ENCODE measurements at regions not wholly inside any gene's neighbourhood (a gene's known extent, or its start where the extent isn't known, plus 50 kb on each side); places are given as distances from the start of the nearest gene placed in this dataset.

- no peak for TF ChIP-seq KIAA2018 (CRISPR knock-in tag; IDR thresholded peaks at IDR 0.05; ENCODE audit: borderline replicate concordance)
- no peak for TF ChIP-seq PRPF4 (IDR thresholded peaks at IDR 0.05; ENCODE audit: low read depth, low read length, poor library complexity, severe bottlenecking)
- TF ChIP-seq SNAPC2 (CRISPR knock-in tag; IDR thresholded peaks at IDR 0.05) = no peak
- TF ChIP-seq ZFP90 (CRISPR knock-in tag; IDR thresholded peaks at IDR 0.05; ENCODE audit: borderline replicate concordance) = no peak
- TF ChIP-seq, protein P1, sequence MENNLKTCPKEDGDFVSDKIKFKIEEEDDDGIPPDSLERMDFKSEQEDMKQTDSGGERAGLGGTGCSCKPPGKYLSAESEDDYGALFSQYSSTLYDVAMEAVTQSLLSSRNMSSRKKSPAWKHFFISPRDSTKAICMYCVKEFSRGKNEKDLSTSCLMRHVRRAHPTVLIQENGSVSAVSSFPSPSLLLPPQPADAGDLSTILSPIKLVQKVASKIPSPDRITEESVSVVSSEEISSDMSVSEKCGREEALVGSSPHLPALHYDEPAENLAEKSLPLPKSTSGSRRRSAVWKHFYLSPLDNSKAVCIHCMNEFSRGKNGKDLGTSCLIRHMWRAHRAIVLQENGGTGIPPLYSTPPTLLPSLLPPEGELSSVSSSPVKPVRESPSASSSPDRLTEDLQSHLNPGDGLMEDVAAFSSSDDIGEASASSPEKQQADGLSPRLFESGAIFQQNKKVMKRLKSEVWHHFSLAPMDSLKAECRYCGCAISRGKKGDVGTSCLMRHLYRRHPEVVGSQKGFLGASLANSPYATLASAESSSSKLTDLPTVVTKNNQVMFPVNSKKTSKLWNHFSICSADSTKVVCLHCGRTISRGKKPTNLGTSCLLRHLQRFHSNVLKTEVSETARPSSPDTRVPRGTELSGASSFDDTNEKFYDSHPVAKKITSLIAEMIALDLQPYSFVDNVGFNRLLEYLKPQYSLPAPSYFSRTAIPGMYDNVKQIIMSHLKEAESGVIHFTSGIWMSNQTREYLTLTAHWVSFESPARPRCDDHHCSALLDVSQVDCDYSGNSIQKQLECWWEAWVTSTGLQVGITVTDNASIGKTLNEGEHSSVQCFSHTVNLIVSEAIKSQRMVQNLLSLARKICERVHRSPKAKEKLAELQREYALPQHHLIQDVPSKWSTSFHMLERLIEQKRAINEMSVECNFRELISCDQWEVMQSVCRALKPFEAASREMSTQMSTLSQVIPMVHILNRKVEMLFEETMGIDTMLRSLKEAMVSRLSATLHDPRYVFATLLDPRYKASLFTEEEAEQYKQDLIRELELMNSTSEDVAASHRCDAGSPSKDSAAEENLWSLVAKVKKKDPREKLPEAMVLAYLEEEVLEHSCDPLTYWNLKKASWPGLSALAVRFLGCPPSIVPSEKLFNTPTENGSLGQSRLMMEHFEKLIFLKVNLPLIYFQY (CRISPR knock-in tag; IDR thresholded peaks at IDR 0.05; ENCODE audit: borderline replicate concordance) = no peak
- no peak for TF ChIP-seq GLMP (CRISPR knock-in tag; IDR thresholded peaks at IDR 0.05; ENCODE audit: borderline replicate concordance)
- TF ChIP-seq, protein P2, sequence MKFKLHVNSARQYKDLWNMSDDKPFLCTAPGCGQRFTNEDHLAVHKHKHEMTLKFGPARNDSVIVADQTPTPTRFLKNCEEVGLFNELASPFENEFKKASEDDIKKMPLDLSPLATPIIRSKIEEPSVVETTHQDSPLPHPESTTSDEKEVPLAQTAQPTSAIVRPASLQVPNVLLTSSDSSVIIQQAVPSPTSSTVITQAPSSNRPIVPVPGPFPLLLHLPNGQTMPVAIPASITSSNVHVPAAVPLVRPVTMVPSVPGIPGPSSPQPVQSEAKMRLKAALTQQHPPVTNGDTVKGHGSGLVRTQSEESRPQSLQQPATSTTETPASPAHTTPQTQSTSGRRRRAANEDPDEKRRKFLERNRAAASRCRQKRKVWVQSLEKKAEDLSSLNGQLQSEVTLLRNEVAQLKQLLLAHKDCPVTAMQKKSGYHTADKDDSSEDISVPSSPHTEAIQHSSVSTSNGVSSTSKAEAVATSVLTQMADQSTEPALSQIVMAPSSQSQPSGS (CRISPR knock-in tag; IDR thresholded peaks at IDR 0.05) = no peak
- TF ChIP-seq HIVEP1 (CRISPR knock-in tag; IDR thresholded peaks at IDR 0.05) = no peak
- TF ChIP-seq TAF1 (CRISPR knock-in tag; IDR thresholded peaks at IDR 0.05) = peak; percentile 45; the same call in 1 of the 2 replicates
- no peak for TF ChIP-seq HNF4A (CRISPR knock-in tag; IDR thresholded peaks at IDR 0.05)
- no peak for TF ChIP-seq ZBTB14 (CRISPR knock-in tag; IDR thresholded peaks at IDR 0.05)
These were observed 2662.4 kb upstream of the PCDH20 start (continued) for GRCh38 chr13:64078025-64078424.
